Stimulated activated CD4-positive, alpha-beta T cell treated with anti-CD3 and anti-CD28 coated beads, Interleukin-4, amount 100 ng/mL, for 48 hours (primary cell): ENCODE measurements at regions not wholly inside any gene's neighbourhood (a gene's known extent, or its start where the extent isn't known, plus 50 kb on each side); places are given as distances from the start of the nearest gene placed in this dataset.

ENCODE experiments used
- DNase-seq, 2 donors: peaks; one replicate each; pipeline ENCODE4 v3.0.0-alpha.2; 2020; ENCODE audit warnings: low read depth in 2 of 2

DNA sequence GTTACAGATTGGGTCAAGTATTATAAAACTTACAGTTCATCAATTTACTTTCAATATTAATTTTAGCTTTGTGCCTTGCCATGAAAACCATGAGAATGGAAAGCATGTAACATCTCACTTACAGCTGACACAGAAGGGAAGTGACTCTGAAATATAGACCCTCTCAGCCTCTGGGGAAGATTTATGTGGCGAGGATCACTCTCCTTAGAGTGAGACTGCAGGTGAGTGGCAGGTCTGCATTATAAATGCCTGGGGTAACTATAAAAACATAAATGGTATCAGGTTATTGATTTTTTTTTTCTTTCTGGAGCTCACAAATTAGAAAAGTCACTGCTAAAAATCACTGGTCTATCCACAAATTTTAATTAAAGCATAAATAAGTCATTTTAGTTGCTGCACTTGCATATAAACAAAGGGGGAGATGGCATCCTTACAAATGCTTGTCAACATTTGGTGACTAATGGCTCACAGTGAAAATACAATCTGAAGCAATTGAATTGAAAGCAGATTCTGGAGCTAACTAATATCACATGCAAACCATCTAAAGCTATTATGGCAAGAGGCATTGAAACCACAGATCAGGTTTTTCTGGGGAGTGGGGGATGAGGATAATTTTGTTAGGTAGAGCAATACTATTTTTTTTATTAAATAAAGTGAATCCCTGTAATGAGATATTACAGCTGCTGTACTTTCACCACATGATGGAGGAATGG lies 200.9 kb downstream of the TM2D1 start:
- DNase-seq: no peak

DNA sequence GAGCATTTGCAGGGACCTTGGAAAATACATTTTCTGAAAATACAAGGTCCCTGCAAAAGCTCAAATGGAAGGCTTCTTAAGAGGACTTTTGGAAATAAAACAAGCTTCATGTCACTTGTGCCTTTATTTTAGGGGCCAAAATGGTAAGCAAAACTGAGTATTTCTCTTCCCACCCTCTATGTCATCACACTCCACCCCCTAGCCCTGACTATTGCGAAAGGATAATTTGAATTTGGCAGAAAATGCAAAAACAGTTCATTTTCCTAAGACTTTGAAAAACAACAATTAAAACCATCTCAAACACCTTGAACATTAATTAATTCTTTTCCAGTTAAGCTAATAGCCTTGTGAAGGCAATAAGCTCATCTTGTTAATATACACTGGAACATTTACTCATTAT lies 201.7 kb downstream of the TM2D1 start:
- no peak for DNase-seq

DNA sequence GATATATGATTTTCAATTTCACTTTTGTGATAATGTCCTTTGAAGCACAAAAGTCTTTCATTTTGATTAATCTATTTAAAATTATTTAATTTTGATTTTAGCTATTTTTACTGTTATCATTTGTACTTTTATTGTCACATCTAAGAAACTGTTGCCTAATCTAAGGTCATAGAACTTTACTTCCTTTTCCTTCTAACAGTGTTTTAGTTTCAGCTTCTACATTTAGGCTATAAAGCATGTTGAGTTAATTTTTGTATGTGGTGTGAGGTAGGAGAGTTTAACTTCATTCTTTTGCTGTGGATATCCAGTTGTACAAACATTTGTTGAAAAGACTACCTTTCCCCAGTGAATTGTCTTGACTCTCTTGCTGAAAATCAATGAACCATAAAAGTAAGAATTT lies 204.5 kb downstream of the TM2D1 start:
- DNase-seq: no peak

DNA sequence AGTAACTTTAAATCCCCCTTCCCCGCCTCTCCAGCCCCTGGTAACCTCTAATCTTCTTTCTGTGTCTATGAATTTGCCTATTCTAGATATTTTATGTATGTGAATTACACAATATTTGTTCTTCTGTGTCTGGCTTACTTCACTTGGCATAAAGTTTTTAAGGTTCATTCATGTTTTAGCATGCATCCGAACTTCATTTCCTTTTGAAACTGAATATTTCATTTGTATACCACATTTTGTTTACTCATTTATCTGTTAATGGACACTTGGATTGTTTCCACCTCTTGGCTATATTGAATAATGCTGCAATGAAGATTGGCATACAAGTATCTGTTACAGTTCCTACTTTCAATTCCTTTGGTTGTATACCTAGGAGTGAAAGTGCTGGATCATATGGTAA lies 205.3 kb downstream of the TM2D1 start:
- no peak for DNase-seq

DNA sequence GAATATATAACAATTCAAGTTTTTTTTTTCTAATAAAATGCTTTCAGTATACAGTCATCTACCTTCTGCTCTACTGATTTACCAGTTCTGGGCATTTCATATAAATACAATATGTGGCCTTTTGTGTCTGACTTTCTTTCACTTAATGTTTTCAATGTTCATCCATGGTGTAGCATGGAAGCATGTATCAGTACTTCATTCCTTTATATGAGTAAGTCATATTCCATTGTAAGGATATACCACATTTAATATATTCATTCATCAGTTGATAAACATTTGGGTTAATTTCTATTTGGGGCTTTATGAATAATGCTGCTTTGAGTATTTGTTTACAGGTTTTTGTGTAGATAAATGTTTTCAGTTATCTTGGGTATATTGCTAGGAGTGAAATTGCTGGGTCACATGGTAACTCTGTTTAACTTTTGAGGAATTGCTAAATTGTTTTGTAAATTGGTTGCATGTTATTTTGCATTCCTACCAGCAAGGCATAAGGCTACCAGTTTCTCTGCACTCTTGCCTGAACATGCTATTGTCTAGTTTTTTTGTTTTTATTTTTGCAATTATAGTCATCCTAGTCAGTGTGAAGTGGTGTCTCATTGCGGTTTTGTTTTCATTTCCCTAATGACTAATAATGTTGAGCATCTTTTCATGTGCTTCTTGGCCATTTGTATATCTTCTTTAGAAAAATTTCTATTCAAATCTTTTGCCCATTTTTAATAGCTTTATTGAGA lies 206.1 kb downstream of the TM2D1 start:
- no peak for DNase-seq

DNA sequence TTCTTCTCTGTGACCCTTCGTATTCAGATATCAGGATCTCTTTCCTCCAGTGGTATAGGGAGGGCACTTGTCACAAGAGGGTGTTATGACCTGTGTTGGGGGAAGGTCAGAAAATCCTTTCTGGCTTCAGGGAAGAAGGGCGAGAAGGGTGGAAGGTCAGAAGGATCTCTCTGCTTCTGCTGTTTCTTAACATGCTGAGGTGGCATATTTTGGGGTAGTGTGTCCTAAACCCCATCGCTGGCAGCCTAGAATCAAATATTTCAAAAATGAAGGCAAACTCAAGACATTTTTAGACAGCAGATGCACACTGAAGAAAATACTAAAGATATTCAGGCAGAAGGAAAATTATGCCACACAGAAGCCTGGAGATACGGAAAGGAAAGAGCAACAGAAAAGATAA lies 207.6 kb downstream of the TM2D1 start:
- no peak for DNase-seq

DNA sequence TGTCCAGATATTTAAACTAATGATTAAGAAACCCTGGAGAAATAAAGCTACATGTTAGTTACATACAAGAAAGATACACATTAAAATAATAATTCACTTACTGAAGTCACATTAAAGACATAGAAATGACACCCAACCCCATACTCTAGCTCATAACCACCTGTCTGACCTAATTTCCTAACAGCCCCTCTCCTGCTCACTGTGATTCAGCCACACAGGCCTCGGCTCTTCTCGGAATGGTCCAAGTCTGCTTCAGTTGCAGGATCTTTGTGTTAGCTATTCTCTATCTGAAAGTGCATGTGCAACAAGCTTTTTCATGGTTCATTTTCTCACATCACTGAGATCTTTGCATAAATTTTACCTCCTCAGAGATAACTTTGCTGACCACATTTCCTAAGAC lies 209.8 kb downstream of the TM2D1 start:
- no peak for DNase-seq
